HG03025 (cell line): ENCODE measurements at regions not wholly inside any gene's neighbourhood (a gene's known extent, or its start where the extent isn't known, plus 50 kb on each side); places are given as distances from the start of the nearest gene placed in this dataset.

ENCODE experiments used
- ATAC-seq: cut with Tn5 transposase; IDR thresholded peaks from one replicate; pipeline ENCODE4 v1.9.1; 2021; ENCODE audit warnings: mild to moderate bottlenecking, moderate library complexity; ENCODE audit not compliant: unreplicated experiment, low FRiP score

DNA sequence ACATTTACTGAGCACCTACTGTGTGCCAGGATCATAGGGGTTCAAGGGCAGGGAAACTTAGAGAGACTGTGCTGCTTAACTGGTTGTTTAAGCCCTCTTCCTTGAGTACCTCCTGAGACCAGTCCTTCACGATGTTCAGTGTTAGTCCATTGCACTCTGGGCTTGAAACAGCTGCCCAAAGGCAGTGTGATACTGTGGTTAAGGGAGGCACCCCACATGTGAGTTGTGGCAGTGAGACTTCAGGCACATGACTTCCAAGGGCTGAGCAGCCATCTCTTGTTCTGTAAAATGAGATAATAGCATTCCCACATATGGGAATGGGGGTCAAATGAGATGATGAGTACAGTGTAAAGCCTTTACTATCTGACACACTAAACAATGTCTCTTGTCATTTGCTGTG is 75.1 kb downstream of the LINGO1 start:
- ATAC-seq: no peak

DNA sequence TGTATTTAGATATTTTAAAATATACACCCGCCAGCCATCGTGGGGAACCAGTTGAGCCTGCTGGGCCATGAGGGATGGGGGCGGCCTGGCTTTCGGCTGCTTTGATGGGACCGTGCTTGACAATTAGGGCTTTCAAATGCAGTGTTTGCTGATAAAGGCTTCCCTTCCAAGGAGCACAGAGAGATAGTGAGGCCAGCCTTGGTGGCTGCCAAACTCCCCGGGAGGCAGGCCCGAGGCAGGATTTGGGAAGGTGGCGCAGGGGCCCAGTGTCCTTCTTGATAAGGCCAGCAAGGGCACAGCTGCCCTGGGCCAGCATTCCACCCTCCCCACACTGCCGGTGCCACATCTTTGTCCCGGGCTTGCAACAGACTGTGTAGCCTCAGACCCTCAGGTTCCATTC is 75.6 kb downstream of the LINGO1 start:
- ATAC-seq: no peak

DNA sequence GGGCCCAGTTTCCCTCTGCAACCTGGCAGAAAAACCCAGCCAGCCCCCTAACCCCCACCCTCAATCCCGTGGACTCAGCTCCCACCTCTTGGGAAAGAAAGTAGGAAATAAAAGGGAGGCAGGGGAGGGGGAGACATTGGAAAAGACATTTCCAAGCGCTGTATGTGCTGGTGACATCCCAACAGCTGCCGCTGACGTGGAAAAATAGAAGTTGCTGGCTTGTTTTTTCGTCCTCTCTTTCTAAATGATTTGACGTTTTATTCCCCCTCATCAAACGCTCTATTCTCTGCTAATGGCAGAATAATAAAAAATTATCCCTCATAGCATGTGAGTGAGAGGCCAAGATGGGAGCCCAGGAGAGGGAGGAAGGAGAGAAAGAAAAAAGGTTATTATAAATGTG is 76.1 kb downstream of the LINGO1 start:
- ATAC-seq: no peak

DNA sequence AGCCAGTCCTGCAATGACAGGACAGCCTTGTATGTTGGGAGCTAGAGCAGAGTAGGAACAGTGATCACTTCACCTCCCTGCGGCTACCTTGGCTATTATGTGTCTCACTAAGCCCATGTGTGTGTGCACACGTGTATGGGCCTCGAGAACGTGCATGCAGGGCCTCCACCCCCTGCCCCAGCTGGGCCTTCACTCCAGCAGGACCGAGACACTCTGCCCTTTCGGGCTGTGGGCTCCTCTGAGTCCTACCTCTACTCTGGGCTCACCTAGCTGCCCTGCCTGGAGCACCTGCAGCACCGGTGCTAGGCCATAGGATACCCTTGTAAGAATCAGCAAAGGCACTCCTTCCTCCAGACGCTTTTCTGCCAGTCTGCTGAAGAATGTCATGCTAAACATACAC is 77.5 kb downstream of the LINGO1 start:
- no peak for ATAC-seq

DNA sequence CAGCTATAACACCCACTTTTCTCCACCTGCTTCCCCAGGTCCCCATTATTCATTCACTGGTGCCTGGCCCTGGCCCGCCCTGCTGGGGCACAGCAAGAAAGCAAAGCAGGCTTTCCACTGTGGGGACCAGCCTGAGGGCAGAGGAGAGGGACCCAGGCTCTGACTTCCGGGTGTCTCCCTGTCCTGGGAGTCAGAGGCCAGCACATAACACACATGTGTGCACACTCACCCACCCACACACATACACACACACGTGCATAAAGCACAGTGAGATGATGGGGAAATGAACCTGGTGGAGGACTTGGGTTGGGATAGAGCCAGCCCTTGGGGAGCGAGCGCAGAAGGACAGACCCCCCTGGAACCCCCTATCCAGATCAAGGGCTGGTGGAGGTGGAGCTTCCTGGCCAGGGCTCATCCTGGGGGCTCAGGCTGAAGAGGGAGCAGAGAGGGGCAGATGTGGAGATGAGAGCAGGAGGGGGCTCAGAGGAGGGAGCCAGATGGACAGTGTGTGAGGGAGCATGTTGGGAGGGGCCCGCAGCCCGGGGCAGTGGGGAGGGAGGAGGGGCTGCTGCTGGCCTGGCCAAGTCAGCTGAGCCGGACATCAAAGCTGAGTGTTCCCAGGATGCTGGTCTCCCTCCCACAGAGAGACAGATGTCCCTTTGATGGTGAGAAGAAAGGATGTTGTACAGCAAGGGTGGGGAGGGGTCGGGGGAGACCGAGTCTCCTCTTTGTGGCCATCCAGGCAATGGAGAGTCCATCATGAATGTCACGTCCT is 78.2 kb downstream of the LINGO1 start:
- no peak for ATAC-seq

DNA sequence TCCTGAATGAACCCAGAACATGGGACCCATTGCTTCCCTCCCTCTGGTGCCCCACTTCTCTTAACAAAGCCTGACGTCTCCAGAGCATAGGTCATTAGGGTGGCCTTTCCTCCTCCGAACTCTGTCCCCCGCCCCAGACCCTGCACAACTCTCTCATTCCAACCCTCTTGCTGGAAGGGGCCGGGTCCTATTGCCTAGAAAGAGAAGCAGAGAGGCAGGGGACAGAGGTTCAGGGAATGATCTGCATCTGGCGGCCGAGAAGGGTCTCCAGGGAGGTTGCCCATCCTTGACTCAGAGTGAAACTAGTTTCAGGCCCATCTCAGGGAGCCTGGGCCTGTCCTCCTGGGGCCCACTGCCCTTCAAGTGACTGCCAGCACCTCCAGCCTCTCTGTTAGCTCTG is 79.0 kb downstream of the LINGO1 start:
- ATAC-seq: no peak

DNA sequence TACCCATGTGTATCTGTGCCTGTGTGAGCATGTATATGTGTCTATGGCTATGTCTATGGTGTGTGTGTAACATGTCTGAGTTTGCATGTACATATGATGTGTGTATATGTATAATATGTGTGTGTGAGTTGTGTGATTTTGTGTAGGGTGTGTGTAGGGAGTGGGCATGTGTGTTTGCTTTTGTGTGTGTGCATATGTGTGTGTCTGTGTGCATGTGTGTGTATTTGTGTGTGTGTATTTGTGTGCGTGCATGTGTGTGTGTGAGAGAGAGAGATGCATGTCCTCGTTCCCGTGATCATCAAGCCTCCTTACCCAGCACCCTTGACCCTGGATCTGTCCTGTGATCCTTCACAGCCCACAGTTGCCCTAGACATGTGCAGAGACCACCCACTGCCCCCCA is 79.5 kb downstream of the LINGO1 start:
- ATAC-seq: no peak

DNA sequence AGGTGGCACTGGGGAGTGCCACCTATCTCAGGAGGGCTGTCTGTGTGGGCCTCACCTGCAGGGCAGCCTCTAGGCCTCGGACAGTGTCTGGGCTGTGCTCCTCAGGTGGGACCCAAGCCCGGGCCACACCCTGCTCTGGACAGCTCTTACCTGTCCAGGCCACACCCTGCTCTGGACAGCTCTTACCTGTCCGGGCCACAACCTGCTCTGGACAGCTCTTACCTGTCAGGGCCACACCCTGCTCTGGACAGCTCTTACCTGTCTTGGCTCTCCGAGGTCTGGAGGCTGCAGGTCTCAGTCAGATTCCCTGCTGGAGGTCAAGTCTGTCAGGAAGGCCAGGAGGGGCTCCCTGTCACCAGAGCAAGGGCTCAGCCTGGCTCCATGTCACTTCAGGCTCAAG is 80.6 kb downstream of the LINGO1 start:
- ATAC-seq: no peak

DNA sequence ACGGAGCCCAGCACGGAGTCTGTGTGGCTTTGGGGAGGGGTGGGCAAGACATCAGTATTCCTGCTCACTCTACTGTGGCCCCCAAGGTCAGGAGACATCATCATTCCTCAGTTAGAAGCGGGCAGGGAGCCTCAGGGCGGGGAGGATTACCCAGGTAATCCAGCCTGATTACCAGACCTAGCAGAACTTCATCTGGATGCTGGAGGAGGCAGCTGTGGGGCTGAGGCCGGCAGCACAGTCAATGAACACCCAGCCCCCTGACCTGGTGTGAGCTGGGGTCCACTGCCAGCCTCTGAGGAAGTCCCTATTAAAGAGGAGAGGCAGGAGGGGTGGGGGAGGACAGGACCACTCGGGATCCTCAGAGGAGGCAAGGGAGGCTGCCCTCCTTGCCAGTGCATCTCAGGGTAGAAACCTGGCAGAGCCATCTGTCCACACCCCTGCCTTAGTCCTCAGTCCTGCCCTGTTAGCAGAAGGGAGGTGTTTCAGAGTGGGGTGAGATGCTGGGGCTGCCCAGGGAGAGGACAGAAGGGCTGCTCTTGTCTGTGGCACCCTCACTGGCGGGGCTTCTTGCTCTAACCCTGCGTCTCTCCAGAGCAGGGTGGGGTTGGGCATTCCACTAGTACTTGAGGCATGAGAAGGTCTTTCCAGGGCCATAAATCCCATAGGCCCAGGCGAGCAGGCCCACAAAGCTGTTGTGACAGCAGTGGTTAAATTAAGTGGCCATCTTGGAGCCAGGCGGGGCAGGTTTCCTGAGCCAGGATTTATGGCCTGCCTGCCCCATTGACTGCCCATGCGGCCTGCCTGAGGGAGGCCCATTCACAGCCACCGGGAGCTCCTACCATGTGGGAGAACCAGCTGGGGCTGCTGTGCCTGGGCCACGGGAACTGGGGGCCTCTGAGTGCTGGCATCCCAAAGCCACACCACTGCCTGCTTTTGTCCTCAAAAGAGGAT is 82.1 kb downstream of the LINGO1 start:
- no peak for ATAC-seq

DNA sequence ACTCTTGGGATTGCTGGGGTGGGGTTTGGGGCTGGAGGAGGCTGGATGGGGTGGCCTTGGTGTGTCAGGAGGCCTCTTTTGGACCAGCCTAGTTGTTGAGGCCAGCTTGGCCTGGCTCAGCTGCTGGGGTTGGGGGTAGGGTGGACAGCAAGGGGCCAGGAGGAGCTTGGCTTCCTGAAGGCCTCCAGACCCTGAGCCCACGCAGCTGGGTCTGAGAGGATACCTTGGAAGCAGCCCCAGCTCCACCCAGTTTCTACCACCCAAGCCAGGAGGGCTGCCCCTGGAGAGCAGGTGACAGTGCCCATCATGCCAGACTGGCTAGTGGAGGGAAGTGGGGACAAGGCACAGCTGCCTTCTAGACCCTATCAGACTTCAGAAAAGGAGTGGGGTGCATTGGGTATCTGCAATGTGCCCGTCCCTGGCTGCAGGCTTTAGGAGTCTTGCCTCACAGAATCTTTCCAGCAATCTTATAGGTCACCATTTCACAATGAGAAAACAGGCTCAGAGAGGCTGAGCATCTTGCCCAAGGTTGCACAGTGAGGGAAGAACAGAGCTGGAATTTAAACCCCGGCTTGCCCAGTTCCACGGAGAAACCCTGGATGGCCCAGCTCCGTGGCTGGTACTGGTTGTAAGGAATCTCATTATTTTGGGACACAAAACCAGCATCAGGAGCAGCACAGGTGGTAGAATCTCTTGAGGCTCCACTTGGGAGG is 83.0 kb downstream of the LINGO1 start:
- ATAC-seq: no peak

DNA sequence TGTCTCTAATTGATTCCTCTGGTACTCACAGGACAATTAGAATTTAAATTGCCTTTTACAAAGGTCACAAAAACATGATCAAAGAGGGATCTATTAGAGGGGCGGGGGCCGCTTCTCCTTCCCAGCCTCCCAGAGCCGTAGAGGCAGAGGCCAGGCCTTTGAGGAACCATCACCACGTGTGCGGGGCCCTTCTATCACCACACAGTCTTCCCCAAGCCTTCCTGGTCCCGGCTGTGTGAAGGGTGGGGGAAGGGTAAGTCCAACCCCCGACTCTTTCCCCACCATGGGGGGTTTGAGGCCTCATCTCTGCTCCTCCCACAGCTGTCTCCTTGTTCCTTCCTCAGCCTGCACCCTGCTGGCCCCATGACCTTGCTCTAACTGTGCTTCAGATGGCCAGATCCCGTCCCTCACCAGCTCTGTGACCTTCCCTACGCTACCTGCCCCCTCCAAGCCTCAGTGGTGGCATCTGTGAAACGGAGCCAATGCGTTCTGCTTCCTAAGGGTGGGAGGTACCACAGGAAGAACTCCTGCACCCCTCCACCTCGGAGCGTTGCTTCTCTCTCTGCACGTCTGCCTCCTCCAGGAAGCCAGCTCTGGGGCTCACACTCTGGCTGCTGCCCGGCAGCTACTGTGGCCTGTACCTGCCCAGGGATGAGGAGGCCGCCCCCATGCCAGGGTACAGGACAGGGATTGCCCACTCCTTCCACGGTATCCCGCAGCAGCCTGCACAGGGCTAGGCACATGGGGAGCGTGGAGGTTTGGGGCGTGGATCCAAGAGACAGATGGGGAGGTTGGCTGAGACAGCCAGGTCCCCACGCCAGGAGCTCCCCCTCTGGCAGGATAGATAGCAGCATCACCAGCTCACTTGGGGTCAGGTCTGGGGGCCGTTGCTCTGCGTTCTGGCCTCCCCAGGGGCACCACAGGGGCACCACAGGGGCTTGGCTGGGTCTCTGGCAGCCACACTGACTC is 83.8 kb downstream of the LINGO1 start:
- ATAC-seq: no peak

DNA sequence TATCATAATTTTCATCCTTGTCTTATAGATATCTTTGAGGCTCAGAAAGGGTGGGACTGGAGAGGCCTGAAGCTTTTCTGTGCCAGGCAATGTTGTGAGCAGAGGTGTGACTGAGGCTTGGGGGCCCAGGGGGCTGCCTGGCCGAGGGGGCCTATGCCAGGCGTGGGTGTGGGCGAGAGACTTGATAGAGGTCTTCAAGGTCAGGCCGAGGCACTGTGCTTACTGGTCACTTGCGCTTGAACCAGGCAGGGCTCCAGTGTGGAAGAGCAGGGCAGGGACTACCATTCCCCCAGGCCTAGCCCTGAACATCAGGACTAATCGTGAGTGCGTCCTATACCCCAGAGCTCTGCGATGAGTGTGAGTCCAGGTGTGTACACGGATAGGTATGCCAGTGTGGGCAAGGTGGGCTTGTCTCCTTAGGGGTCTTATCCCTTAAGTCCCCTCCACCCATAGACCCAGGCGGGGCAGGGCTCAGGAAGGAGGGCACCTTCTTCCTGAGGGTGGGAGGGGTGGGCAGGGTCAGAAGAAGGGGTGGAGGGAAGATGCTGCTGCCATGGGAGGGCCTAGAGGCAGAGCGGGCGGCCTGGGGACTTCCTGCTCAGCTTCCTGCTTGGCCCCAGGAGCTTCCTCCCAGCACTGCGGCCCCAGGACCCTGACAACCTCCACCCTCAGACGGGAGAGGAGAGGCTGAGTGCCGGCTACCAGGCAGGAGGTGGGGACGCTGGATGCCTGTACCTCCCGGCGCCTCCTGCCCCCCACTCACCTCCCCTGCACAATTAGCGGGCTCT is 84.7 kb downstream of the LINGO1 start:
- no peak for ATAC-seq

DNA sequence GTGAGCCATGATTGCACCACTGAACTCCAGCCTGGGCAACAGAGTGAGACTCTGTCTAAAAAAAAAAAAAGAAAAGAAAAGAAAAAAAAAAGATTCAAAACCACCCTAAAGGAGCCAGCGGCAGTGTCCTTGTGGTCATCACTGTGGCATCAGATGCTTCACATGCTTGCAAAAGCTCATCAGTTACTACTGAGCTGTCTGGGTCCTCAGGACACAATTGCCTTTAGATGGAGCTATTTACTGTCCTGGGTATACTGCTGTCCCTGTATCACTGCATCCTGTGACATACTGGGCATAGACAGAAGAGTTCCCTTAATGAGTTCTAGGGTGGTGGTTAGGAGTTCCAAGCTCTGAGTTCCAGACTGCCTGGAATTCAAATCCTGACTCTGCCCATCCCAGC is 85.8 kb downstream of the LINGO1 start:
- ATAC-seq: no peak

DNA sequence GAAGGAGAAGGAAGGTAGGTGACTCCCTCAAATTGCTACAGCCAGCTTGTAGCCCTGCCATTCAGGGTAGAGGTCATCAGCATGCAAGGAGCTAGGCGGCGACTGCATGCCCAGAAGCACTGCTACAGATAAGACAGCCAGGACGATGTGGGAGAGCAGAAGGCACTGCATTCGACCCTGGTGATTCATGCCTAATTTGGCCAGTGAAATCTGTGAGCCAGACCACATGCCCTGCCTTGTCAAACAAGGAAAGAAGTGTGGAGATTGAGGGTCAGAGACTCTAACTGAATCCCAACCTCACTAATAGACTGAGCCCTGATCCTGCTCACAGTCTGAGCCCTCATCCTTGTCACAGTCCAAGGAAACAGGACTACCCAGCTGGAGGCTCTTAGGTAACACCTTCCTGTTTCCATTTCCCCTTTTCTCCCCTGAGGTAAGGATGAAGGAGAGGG is 86.6 kb downstream of the LINGO1 start:
- no peak for ATAC-seq

DNA sequence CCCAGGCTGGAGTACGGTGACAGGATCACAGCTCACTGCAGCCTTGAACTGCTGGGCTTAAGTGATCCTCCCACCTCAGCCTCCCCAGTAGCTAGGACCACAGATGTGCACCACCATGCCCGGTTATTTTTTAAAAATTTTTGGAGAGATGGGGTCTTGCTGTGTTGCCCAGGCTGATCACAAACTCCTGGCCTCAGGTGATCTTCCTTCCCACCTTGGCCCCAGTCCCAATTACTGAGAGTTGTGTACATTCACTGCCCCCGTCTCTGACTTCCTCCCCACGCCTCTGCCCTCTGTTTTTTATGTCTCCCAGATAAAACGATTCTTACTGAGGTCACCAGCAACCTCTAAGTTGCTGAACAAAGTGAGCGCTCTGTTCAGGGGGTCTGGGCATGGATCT is 87.7 kb downstream of the LINGO1 start:
- no peak for ATAC-seq

DNA sequence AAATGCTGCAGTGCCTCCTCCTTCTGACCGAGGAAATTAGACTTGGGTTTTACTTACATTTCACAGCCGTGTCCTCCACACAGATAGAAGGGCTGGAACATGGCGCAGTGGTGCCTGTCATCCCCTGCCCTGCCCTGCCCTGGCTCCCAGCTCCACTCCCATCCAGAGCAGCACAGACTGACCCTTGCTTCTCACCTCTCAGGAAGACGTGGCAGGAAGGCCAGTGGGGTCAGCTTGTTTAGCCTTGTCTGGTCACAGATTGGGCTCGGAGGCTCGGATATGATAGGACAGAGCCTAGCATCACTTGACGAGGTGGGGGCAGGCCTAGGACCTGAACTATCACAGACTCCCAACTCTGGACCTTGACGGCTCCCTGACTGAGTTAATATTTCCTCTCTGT is 88.5 kb downstream of the LINGO1 start:
- no peak for ATAC-seq

DNA sequence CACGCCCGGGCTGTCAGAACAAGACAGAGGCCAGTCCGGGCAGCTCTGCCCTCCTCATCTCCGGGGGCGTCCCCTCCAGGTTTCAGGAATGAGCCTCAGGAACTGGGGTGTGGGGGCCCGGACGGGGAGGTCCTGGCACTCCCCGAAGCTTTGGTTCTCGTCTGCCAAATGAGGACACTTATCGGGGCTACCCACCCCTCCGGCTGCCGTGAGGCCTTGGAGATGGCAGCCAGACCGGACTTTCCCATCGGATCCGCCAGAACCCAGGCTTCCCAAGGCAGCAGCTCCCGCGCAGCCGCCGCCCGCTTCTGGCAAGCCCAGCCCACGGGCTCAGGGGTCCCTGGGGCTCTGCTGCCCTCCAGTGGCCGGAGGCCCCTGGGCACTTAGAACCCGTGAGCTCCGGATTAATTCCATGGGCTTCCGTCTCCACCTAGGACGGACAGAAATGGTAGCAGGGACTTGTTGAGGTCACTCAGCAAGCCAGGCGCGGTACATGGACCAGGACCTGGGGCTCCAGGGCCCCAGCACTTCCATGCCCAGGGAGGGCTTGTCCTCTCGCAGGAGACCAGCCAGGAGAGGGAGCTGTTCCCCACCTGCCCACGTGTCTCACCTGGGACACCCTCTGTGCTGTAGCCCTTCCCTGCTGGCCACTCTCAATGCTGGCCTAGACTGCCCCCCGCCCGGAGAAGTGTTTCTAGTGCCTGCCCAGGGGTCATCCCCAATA is 89.4 kb downstream of the LINGO1 start:
- peak; percentile 42 for ATAC-seq

DNA sequence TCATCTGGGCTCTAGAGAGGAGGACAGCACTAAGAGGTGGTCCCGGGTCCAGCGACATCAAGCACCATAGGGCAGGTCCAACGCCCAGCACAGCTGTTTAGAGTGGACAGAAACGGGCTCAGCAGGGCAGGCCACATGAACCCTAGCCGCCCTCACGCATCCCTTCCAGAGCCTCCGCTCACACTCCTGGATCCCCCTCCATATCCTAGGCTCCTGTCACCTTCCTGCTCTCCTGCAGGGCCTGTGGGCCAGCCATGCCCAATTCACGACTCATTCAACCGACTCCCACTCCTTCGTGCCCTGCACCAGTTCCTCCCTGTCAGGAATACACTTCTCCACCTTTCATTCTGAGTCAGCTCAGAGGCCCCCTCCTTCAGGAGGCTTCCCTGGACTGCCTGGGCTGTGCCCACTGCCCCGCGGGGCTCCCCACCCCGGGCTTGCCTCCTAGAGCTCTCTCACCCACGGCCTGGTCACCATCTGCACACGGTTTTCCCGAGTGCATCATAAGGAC is 90.2 kb downstream of the LINGO1 start:
- ATAC-seq: no peak
